ENCODE measurements at regions not wholly inside any gene's neighbourhood (a gene's known extent, or its start where the extent isn't known, plus 50 kb on each side); places are given as distances from the start of the nearest gene placed in this dataset.

- Histone ChIP-seq H3K9me3 (ENCODE audit: low read depth, low read length) (no peaks in the 10 kb centered on the region), H2AFZ (ENCODE audit: low read length) (no peak overlapping the region), H3K4me3 (ENCODE audit: insufficient read depth, low read length) (no peak overlapping the region), H3K27me3 (ENCODE audit: insufficient read depth, low read length) (no peaks in the 10 kb centered on the region), H3K27ac (ENCODE audit: low read depth, low read length) (no peak overlapping the region), H3K4me2 (ENCODE audit: insufficient read depth, low read length) (no peak overlapping the region), H3K4me1 (ENCODE audit: insufficient read depth, low read length) (no peaks in the 10 kb centered on the region), H3K36me3 (ENCODE audit: insufficient read depth, low read length) (no peaks in the 10 kb centered on the region), H4K20me1 (ENCODE audit: insufficient read depth, low read length) (no peaks in the 10 kb centered on the region), H3K79me2 (ENCODE audit: insufficient read depth, low read length) (no peaks in the 10 kb centered on the region)
- DNase-seq (ENCODE audit: insufficient read length, low spot score, missing footprints), result no peak
- TF ChIP-seq CTCF (IDR thresholded peaks at IDR 0.05; ENCODE audit: extremely low read depth, low read depth, low read length), result no peak
These were observed 412.8 kb upstream of the NRSN1 start for GRCh38 chr6:23713211-23713610.

- Histone ChIP-seq H3K79me2 (ENCODE audit: insufficient read depth, low read length) (no peaks in the 10 kb centered on the region), H3K36me3 (ENCODE audit: insufficient read depth, low read length) (no peaks in the 10 kb centered on the region), H3K4me2 (ENCODE audit: insufficient read depth, low read length) (no peak overlapping the region), H3K4me1 (ENCODE audit: insufficient read depth, low read length) (no peaks in the 10 kb centered on the region), H3K9me3 (ENCODE audit: low read depth, low read length) (peaks cover 3% of the 10 kb centered on the region), H4K20me1 (ENCODE audit: insufficient read depth, low read length) (no peaks in the 10 kb centered on the region), H3K27me3 (ENCODE audit: insufficient read depth, low read length) (no peaks in the 10 kb centered on the region), H3K4me3 (ENCODE audit: insufficient read depth, low read length) (no peak overlapping the region), H3K27ac (ENCODE audit: low read depth, low read length) (no peak overlapping the region), H2AFZ (ENCODE audit: low read length) (no peak overlapping the region)
- TF ChIP-seq CTCF (IDR thresholded peaks at IDR 0.05; ENCODE audit: extremely low read depth, low read depth, low read length), result no peak
- DNase-seq (ENCODE audit: insufficient read length, low spot score, missing footprints), result peak; percentile 11
These were observed 397.3 kb upstream of the NRSN1 start for GRCh38 chr6:23728707-23729106.

GRCh38 chr6:23731609-23732008 lies 394.4 kb upstream of the NRSN1 start:
- H4K20me1 ChIP-seq (ENCODE audit: insufficient read depth, low read length), result no peaks in the 10 kb centered on the region
- TF ChIP-seq CTCF (IDR thresholded peaks at IDR 0.05; ENCODE audit: extremely low read depth, low read depth, low read length), result no peak

GRCh38 chr6:23732521-23732920 lies 393.5 kb upstream of the NRSN1 start:
- TF ChIP-seq CTCF (IDR thresholded peaks at IDR 0.05; ENCODE audit: extremely low read depth, low read depth, low read length), result no peak
- no peaks in the 10 kb centered on the region for H3K36me3 ChIP-seq (ENCODE audit: insufficient read depth, low read length)
- H3K9me3 ChIP-seq (ENCODE audit: low read depth, low read length), result no peaks in the 10 kb centered on the region
- no peaks in the 10 kb centered on the region for H3K4me1 ChIP-seq (ENCODE audit: insufficient read depth, low read length)
- no peaks in the 10 kb centered on the region for H3K79me2 ChIP-seq (ENCODE audit: insufficient read depth, low read length)
- H3K27ac ChIP-seq (ENCODE audit: low read depth, low read length), result no peak overlapping the region
- no peak overlapping the region for H3K4me3 ChIP-seq (ENCODE audit: insufficient read depth, low read length)
- H3K4me2 ChIP-seq (ENCODE audit: insufficient read depth, low read length), result no peak overlapping the region
- DNase-seq (ENCODE audit: insufficient read length, low spot score, missing footprints), result no peak
- H4K20me1 ChIP-seq (ENCODE audit: insufficient read depth, low read length), result no peaks in the 10 kb centered on the region
- no peaks in the 10 kb centered on the region for H3K27me3 ChIP-seq (ENCODE audit: insufficient read depth, low read length)
- no peak overlapping the region for H2AFZ ChIP-seq (ENCODE audit: low read length)

More at GRCh38 chr6:23731609-23732008, 394.4 kb upstream of the NRSN1 start:
- Histone ChIP-seq H3K4me2 (ENCODE audit: insufficient read depth, low read length) (no peak overlapping the region), H3K9me3 (ENCODE audit: low read depth, low read length) (peaks cover 3% of the 10 kb centered on the region), H3K27ac (ENCODE audit: low read depth, low read length) (no peak overlapping the region), H2AFZ (ENCODE audit: low read length) (no peak overlapping the region), H3K36me3 (ENCODE audit: insufficient read depth, low read length) (no peaks in the 10 kb centered on the region), H3K27me3 (ENCODE audit: insufficient read depth, low read length) (no peaks in the 10 kb centered on the region), H3K4me1 (ENCODE audit: insufficient read depth, low read length) (no peaks in the 10 kb centered on the region), H3K4me3 (ENCODE audit: insufficient read depth, low read length) (no peak overlapping the region), H3K79me2 (ENCODE audit: insufficient read depth, low read length) (no peaks in the 10 kb centered on the region)
- peak; percentile 0 for DNase-seq (ENCODE audit: insufficient read length, low spot score, missing footprints)

All from osteoblast (primary cell).